Thyroid gland (tissue), 4 donors: ENCODE measurements at regions not wholly inside any gene's neighbourhood (a gene's known extent, or its start where the extent isn't known, plus 50 kb on each side); places are given as distances from the start of the nearest gene placed in this dataset.

Experiments used
- CTCF ChIP-seq, 6 experiments: fragments of 200-600 bp in 3 of 6; fragments of 450-650 bp in 3 of 6; sonication (generic) in 3 of 6; IDR thresholded peaks; one replicate each; pipeline ENCODE4 v1.5.1; 2016 to 2019; ENCODE audit warnings: antibody characterized with exemption in 6 of 6, mild to moderate bottlenecking in 2 of 6, inconsistent platforms in 1 of 6, moderate library complexity in 1 of 6
- POLR2A ChIP-seq, 2 donors: fragments of 450-650 bp; IDR thresholded peaks; one replicate each; pipeline ENCODE4 v1.6.1; 2017; ENCODE audit warnings: antibody characterized with exemption in 2 of 2, mild to moderate bottlenecking in 2 of 2, moderate library complexity in 1 of 2

- TF ChIP-seq CTCF (IDR thresholded peaks at IDR 0.05) (no peak), POLR2A (IDR thresholded peaks at IDR 0.05) (no peak)
These were observed 315.5 kb upstream of the ADGRL3 start for GRCh38 chr4:60884587-60884986.
